ENCODE measurements at regions not wholly inside any gene's neighbourhood (a gene's known extent, or its start where the extent isn't known, plus 50 kb on each side); places are given as distances from the start of the nearest gene placed in this dataset.

- TF ChIP-seq CTCF (IDR thresholded peaks at IDR 0.05): no peak
- TF ChIP-seq POLR2A (IDR thresholded peaks at IDR 0.05): peak in 1 of 2 donors; percentile 46
These were observed 102.2 kb upstream of the RAB6C start for GRCh38 chr2:129877289-129877741.

Data from thyroid gland (tissue), 4 donors.